K562 (cell line): ENCODE measurements at regions not wholly inside any gene's neighbourhood (a gene's known extent, or its start where the extent isn't known, plus 50 kb on each side); places are given as distances from the start of the nearest gene placed in this dataset.
"Not testable (repeated sequence)": the region's sequence is repeated elsewhere in the genome, so short reads cannot be mapped to it uniquely, and the experiment has no call there.

ENCODE experiments used
- ATAC-seq: fragments of 200-7000 bp; cut with Tn5 transposase; 3 replicates; pipeline ENCODE4 v1.9.1; 2020; ENCODE audit warnings: moderate library complexity
- BruUV-seq: library from RNA; stranded (reverse); fragments of 400-500 nt; replicated peaks from 2 replicates; lab custom pipeline; 2021; lab: Mats Ljungman, UMichigan
- CTCF ChIA-PET: fragments of 300-600 bp; formaldehyde crosslinking; extraction: SDS; loops from one replicate; lab custom pipeline; 2021; ENCODE audit warnings: low intra/inter-chr PET ratio; lab: Yijun Ruan, JAX
- POLR2A ChIA-PET: fragments of 300-600, 350-650 bp; sonication (Branson Sonifier 250); formaldehyde crosslinking; extraction: SDS; loops from one replicate; lab custom pipeline; 2021; ENCODE audit warnings: antibody characterized with exemption, inconsistent platforms; lab: Yijun Ruan, JAX
- DNase-seq, 4 experiments: peaks; one replicate each; pipeline versions ENCODE4 v3.0.0 to v3.0.0-alpha.2; 2011 to 2018; ENCODE audit warnings: low spot score in 3 of 4, mixed read lengths in 3 of 4; ENCODE audit errors: extremely low read depth in 1 of 4
- FAIRE-seq: peaks from 2 replicates; lab custom pipeline; 2011; peaks lifted over from hg19 to GRCh38; lab: Jason Lieb, UNC
- H2AFZ ChIP-seq: 2 replicates; pipeline ENCODE4 v1.6.0; 2011; ENCODE audit warnings: low read depth, low read length, control low read depth, inconsistent platforms
- H3K27ac ChIP-seq: fragments of 200-600 bp; 3 replicates; pipeline ENCODE4 v1.8.0; 2011; ENCODE audit warnings: low read depth, mild to moderate bottlenecking, control low read depth, inconsistent platforms, low read length, moderate library complexity, mixed read lengths; ENCODE audit errors: extremely low read depth
- H3K27me3 ChIP-seq, 2 experiments: fragments of 300-600 bp in 1 of 2; 2 replicates in 1 of 2; 3 replicates in 1 of 2; pipeline versions ENCODE4 v1.6.0 to v1.8.0; 2011; ENCODE audit warnings: inconsistent platforms in 2 of 2, low read length in 2 of 2, mild to moderate bottlenecking in 1 of 2, mixed read lengths in 1 of 2, moderate library complexity in 1 of 2; ENCODE audit not compliant: control insufficient read depth in 2 of 2, insufficient read depth in 2 of 2
- H3K36me3 ChIP-seq: fragments of 300-600 bp; 3 replicates; pipeline ENCODE4 v1.8.0; 2011; ENCODE audit warnings: mild to moderate bottlenecking, low read length, inconsistent platforms; ENCODE audit not compliant: control insufficient read depth, insufficient read depth
- H3K4me1 ChIP-seq, 2 experiments: fragments of 200-600 bp in 1 of 2; replicated peaks in 1 of 2; 2 replicates in 1 of 2; 3 replicates in 1 of 2; pipeline versions ENCODE4 v1.5.1 to v1.8.0; 2011; ENCODE audit warnings: inconsistent platforms in 2 of 2, low read length in 2 of 2, mild to moderate bottlenecking in 1 of 2, mixed read lengths in 1 of 2, moderate library complexity in 1 of 2; ENCODE audit not compliant: control insufficient read depth in 2 of 2, insufficient read depth in 2 of 2
- H3K4me2 ChIP-seq: 2 replicates; pipeline ENCODE4 v1.6.1; 2011; ENCODE audit warnings: low read length, control low read depth, inconsistent platforms, mixed read lengths; ENCODE audit not compliant: insufficient read depth
- H3K4me3 ChIP-seq: fragments of 200-600 bp; sonication (generic), shearing (Covaris generic); 2 replicates; pipeline ENCODE4 v1.5.1; 2016; ENCODE audit warnings: control low read depth, inconsistent platforms
- H3K79me2 ChIP-seq: fragments of 200-600 bp; 3 replicates; pipeline ENCODE4 v1.8.0; 2011; ENCODE audit warnings: low read length, inconsistent platforms; ENCODE audit not compliant: control insufficient read depth, insufficient read depth
- H3K9ac ChIP-seq, 2 experiments: 2 replicates each; pipeline versions ENCODE4 v1.6.0 to v1.6.1; 2011; ENCODE audit warnings: low read depth in 2 of 2, low read length in 2 of 2, control low read depth in 1 of 2, inconsistent platforms in 1 of 2, mild to moderate bottlenecking in 1 of 2, mixed read lengths in 1 of 2; ENCODE audit not compliant: insufficient read depth in 1 of 2
- H3K9me1 ChIP-seq: one replicate; pipeline ENCODE4 v1.6.0; 2011; ENCODE audit warnings: inconsistent platforms, mild to moderate bottlenecking, low read length, moderate library complexity; ENCODE audit not compliant: control insufficient read depth, insufficient read depth
- H3K9me3 ChIP-seq: replicated peaks from 2 replicates; pipeline ENCODE4 v1.5.1; 2011; ENCODE audit warnings: low read depth, low read length, inconsistent platforms; ENCODE audit not compliant: control insufficient read depth, insufficient read depth
- H4K20me1 ChIP-seq: replicated peaks from 2 replicates; pipeline ENCODE4 v1.6.1; 2011; ENCODE audit warnings: low read length, inconsistent platforms, mixed read lengths; ENCODE audit not compliant: control insufficient read depth, insufficient read depth
- ARID1B ChIP-seq: fragments of 450-650 bp; IDR thresholded peaks from 2 replicates; pipeline ENCODE4 v1.6.1; 2016; ENCODE audit warnings: antibody characterized with exemption, mild to moderate bottlenecking, inconsistent platforms
- ETV6 ChIP-seq, 3 experiments: fragments of 150-350 bp in 1 of 3; sonication (generic) in 1 of 3; formaldehyde crosslinking in 1 of 3; IDR thresholded peaks; 2 replicates each; pipeline versions ENCODE4 v1.6.1 to v1.8.0; 2014 to 2022; ENCODE audit warnings: borderline replicate concordance in 2 of 3, low read depth in 2 of 3, antibody characterized with exemption in 1 of 3, low read length in 1 of 3, mild to moderate bottlenecking in 1 of 3, missing genetic modification reagents in 1 of 3
- FOXA1 ChIP-seq: fragments of 450-650 bp; IDR thresholded peaks from 2 replicates; pipeline ENCODE4 v1.6.1; 2016; ENCODE audit warnings: mild to moderate bottlenecking, borderline replicate concordance
- HOXB6 ChIP-seq: fragments of 250-450 bp; sonication (Bioruptor Pico); IDR thresholded peaks from 2 replicates; pipeline ENCODE4 v1.5.1; 2022; ENCODE audit warnings: mild to moderate bottlenecking, borderline replicate concordance
- MTA1 ChIP-seq: fragments of 450-650 bp; IDR thresholded peaks from 2 replicates; pipeline ENCODE4 v1.6.1; 2017; ENCODE audit warnings: borderline replicate concordance
- PHB2 ChIP-seq: fragments of 450-650 bp; IDR thresholded peaks from 2 replicates; pipeline ENCODE4 v1.6.1; 2017; ENCODE audit warnings: low read depth
- STAT5A ChIP-seq: IDR thresholded peaks from 2 replicates; pipeline ENCODE4 v1.6.1; 2012; ENCODE audit warnings: low read length, inconsistent platforms, borderline replicate concordance
- WHSC1 ChIP-seq: IDR thresholded peaks from one replicate; pipeline ENCODE4 v1.6.1; 2012; ENCODE audit warnings: low read length, control low read depth, inconsistent platforms
- ZNF592 ChIP-seq: fragments of 450-650 bp; IDR thresholded peaks from 2 replicates; pipeline ENCODE4 v1.6.1; 2017; ENCODE audit warnings: antibody characterized with exemption, mild to moderate bottlenecking
- ZNF696 ChIP-seq: fragments of 250-450 bp; sonication (Bioruptor Pico); conservative IDR thresholded peaks from 2 replicates; pipeline ENCODE4 v1.4.0; 2020; ENCODE audit warnings: mild to moderate bottlenecking, moderate library complexity
- ZNF699 ChIP-seq: fragments of 250-450 bp; sonication (Bioruptor Pico); IDR thresholded peaks from 2 replicates; pipeline ENCODE4 v1.8.0; 2021; ENCODE audit warnings: mild to moderate bottlenecking, moderate library complexity; ENCODE audit not compliant: insufficient replicate concordance
- WGBS: fragments of 100-300 bp; shearing (Covaris generic); methylation state at CpG from one replicate; pipeline ENCODE4 v1.1.6; 2016; ENCODE audit warnings: low coverage, mixed read lengths; ENCODE audit not compliant: insufficient coverage; ENCODE audit errors: missing lambda C conversion rate; 5-methylcytosine and 5-hydroxymethylcytosine counted together
- in situ Hi-C: fragments of 300-500 bp; cut with MboI; formaldehyde crosslinking; loops from 4 replicates; pipeline ENCODE4 v1.15.0; 2018; ENCODE audit warnings: inconsistent platforms, mixed read lengths
- intact Hi-C: fragments of 100-400 bp; cut with micrococcal nuclease; formaldehyde crosslinking; loops from 2 replicates; pipeline ENCODE4 v1.14.2; 2022
- TF ChIP-seq, protein P1 (sequence below): IDR thresholded peaks from 2 replicates; pipeline ENCODE4 v1.6.1; 2011; ENCODE audit warnings: borderline replicate concordance, low read depth, mild to moderate bottlenecking, moderate library complexity, low read length; ENCODE audit not compliant: insufficient read depth, poor library complexity, severe bottlenecking

GRCh38 chr5:118325931-118326330 lies 662.4 kb downstream of the DTWD2 start:
- H3K27me3 ChIP-seq: no peaks in the 10 kb centered on the region
- ATAC-seq: no peak
- H3K4me3 ChIP-seq: no peak overlapping the region
- DNase-seq: no peak
- no peaks in the 10 kb centered on the region for H3K36me3 ChIP-seq
- FAIRE-seq: no peak
- no peaks in the 10 kb centered on the region for H3K79me2 ChIP-seq
- H2AFZ ChIP-seq: no peak overlapping the region
- H4K20me1 ChIP-seq: no peaks in the 10 kb centered on the region
- TF ChIP-seq MTA1 (no peak), PHB2 (no peak), ZNF696 (CRISPR knock-in tag) (no peak), ZNF699 (no peak), ETV6 (IDR thresholded peaks at IDR 0.05; ENCODE audit: borderline replicate concordance in 1 of 2, low read depth in 2 of 2, low read length in 1 of 2) (no peak), ETV6 (CRISPR knock-in tag; IDR thresholded peaks at IDR 0.05; ENCODE audit: borderline replicate concordance) (no peak), WHSC1 (no peak), STAT5A (no peak), ARID1B (no peak), FOXA1 (no peak), HOXB6 (CRISPR knock-in tag) (no peak), ZNF592 (no peak)
- TF ChIP-seq, protein P1, sequence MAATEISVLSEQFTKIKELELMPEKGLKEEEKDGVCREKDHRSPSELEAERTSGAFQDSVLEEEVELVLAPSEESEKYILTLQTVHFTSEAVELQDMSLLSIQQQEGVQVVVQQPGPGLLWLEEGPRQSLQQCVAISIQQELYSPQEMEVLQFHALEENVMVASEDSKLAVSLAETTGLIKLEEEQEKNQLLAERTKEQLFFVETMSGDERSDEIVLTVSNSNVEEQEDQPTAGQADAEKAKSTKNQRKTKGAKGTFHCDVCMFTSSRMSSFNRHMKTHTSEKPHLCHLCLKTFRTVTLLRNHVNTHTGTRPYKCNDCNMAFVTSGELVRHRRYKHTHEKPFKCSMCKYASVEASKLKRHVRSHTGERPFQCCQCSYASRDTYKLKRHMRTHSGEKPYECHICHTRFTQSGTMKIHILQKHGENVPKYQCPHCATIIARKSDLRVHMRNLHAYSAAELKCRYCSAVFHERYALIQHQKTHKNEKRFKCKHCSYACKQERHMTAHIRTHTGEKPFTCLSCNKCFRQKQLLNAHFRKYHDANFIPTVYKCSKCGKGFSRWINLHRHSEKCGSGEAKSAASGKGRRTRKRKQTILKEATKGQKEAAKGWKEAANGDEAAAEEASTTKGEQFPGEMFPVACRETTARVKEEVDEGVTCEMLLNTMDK: no peak
- no peaks in the 10 kb centered on the region for H3K9me1 ChIP-seq
- peaks cover 2% of the 10 kb centered on the region; the same call in 1 of the 2 replicates for H3K9me3 ChIP-seq
- CTCF ChIA-PET: no interaction called here
- no peaks in the 10 kb centered on the region for H3K4me1 ChIP-seq
- intact Hi-C loops: no loop called here
- H3K9ac ChIP-seq: no peak overlapping the region
- BruUV-seq: no TSS peak
- H3K27ac ChIP-seq: no peak overlapping the region
- in situ Hi-C loops: no loop called here
- POLR2A ChIA-PET: no interaction called here
- no peak overlapping the region for H3K4me2 ChIP-seq
- 0% methylated on average over 2 of the region's 2 CpGs for WGBS

- intact Hi-C loops, H3K4me2 ChIP-seq, in situ Hi-C loops, H3K36me3 ChIP-seq, H3K4me1 ChIP-seq, CTCF ChIA-PET, DNase-seq, H3K79me2 ChIP-seq, H2AFZ ChIP-seq, H3K9ac ChIP-seq, H3K27me3 ChIP-seq, H3K9me3 ChIP-seq, H4K20me1 ChIP-seq, FAIRE-seq, ATAC-seq, H3K27ac ChIP-seq, H3K4me3 ChIP-seq, BruUV-seq, H3K9me1 ChIP-seq, POLR2A ChIA-PET: not testable (repeated sequence)
- 0% methylated on average over 5 of the region's 5 CpGs for WGBS
These were observed 664.6 kb downstream of the DTWD2 start for GRCh38 chr5:118323723-118324122.
